ENCODE measurements at regions not wholly inside any gene's neighbourhood (a gene's known extent, or its start where the extent isn't known, plus 50 kb on each side); places are given as distances from the start of the nearest gene placed in this dataset.

- DNase-seq = no peak
Measured at GRCh38 chr17:33352526-33352925, 59.4 kb upstream of the ASIC2 start.

GRCh38 chr17:33356266-33356665, 63.2 kb upstream of the ASIC2 start:
- DNase-seq = no peak

GRCh38 chr17:33363475-33363874, 70.4 kb upstream of the ASIC2 start:
- DNase-seq = no peak

- no peak for DNase-seq
Measured at GRCh38 chr17:33366960-33367359, 73.9 kb upstream of the ASIC2 start.

- peak; percentile 89 for DNase-seq
Measured at GRCh38 chr17:33369149-33369548, 76.1 kb upstream of the ASIC2 start.

GRCh38 chr17:33369876-33370275, 76.8 kb upstream of the ASIC2 start:
- peak; percentile 85 for DNase-seq

GRCh38 chr17:33370401-33370800, 77.3 kb upstream of the ASIC2 start:
- DNase-seq = no peak

- DNase-seq = no peak
Measured at GRCh38 chr17:33371377-33371776, 78.3 kb upstream of the ASIC2 start.

GRCh38 chr17:33373273-33373672, 80.2 kb upstream of the ASIC2 start:
- no peak for DNase-seq

GRCh38 chr17:33375103-33375502, 82.0 kb upstream of the ASIC2 start:
- no peak for DNase-seq

GRCh38 chr17:33375783-33376182, 82.7 kb upstream of the ASIC2 start:
- DNase-seq = no peak

- DNase-seq = no peak
Measured at GRCh38 chr17:33377837-33378595, 84.9 kb upstream of the ASIC2 start.

GRCh38 chr17:33381201-33381600, 88.1 kb upstream of the ASIC2 start:
- DNase-seq = peak; percentile 69

GRCh38 chr17:33383488-33384023, 90.5 kb upstream of the ASIC2 start:
- no peak for DNase-seq

- no peak for DNase-seq
Measured at GRCh38 chr17:33385133-33385532, 92.0 kb upstream of the ASIC2 start.

- DNase-seq = peak; percentile 70
Measured at GRCh38 chr17:33385713-33386112, 92.6 kb upstream of the ASIC2 start.

- DNase-seq = no peak
Measured at GRCh38 chr17:33387406-33387805, 94.3 kb upstream of the ASIC2 start.

GRCh38 chr17:33389504-33390135, 96.5 kb upstream of the ASIC2 start:
- DNase-seq = peak; percentile 80

- DNase-seq = peak; percentile 76
Measured at GRCh38 chr17:33390479-33391176, 97.5 kb upstream of the ASIC2 start.

- DNase-seq = no peak
Measured at GRCh38 chr17:33396818-33397217, 103.7 kb upstream of the ASIC2 start.

GRCh38 chr17:33398386-33398785, 105.3 kb upstream of the ASIC2 start:
- DNase-seq = no peak

GRCh38 chr17:33401249-33401648, 108.2 kb upstream of the ASIC2 start:
- DNase-seq = no peak

- no peak for DNase-seq
Measured at GRCh38 chr17:33403194-33403593, 110.1 kb upstream of the ASIC2 start.
